ENCODE measurements at regions not wholly inside any gene's neighbourhood (a gene's known extent, or its start where the extent isn't known, plus 50 kb on each side); places are given as distances from the start of the nearest gene placed in this dataset.
"Not testable (repeated sequence)": the region's sequence is repeated elsewhere in the genome, so short reads cannot be mapped to it uniquely, and the experiment has no call there.

GRCh38 chr12:59077575-59078426, 157.5 kb upstream of the LRIG3 start:
- no peak for DNase-seq

GRCh38 chr12:59077153-59077552, 156.8 kb upstream of the LRIG3 start:
- DNase-seq, result no peak

- DNase-seq, result no peak
Measured at GRCh38 chr12:59076622-59077021, 156.3 kb upstream of the LRIG3 start.

- no peak for DNase-seq
Measured at GRCh38 chr12:59075968-59076490, 155.7 kb upstream of the LRIG3 start.

- no peak for DNase-seq
Measured at GRCh38 chr12:59075141-59075540, 154.8 kb upstream of the LRIG3 start.

- no peak for DNase-seq
Measured at GRCh38 chr12:59070322-59070933, 150.1 kb upstream of the LRIG3 start.

GRCh38 chr12:59069516-59069915, 149.2 kb upstream of the LRIG3 start:
- no peak for DNase-seq

- DNase-seq, result no peak
Measured at GRCh38 chr12:59068436-59068835, 148.1 kb upstream of the LRIG3 start.

- DNase-seq, result no peak
Measured at GRCh38 chr12:59067083-59067482, 146.8 kb upstream of the LRIG3 start.

GRCh38 chr12:59066445-59066844, 146.1 kb upstream of the LRIG3 start:
- no peak for DNase-seq

GRCh38 chr12:59059088-59059935, 139.0 kb upstream of the LRIG3 start:
- no peak for DNase-seq

GRCh38 chr12:59056966-59057365, 136.7 kb upstream of the LRIG3 start:
- DNase-seq, result no peak

GRCh38 chr12:59055204-59055860, 135.0 kb upstream of the LRIG3 start:
- DNase-seq, result no peak

- DNase-seq, result not testable (repeated sequence)
Measured at GRCh38 chr12:59053266-59053899, 133.1 kb upstream of the LRIG3 start.

- DNase-seq, result no peak
Measured at GRCh38 chr12:59046763-59047534, 126.6 kb upstream of the LRIG3 start.

GRCh38 chr12:59044791-59045190, 124.5 kb upstream of the LRIG3 start:
- no peak for DNase-seq

- DNase-seq, result no peak
Measured at GRCh38 chr12:59041241-59042121, 121.2 kb upstream of the LRIG3 start.

- no peak for DNase-seq
Measured at GRCh38 chr12:59040656-59041055, 120.4 kb upstream of the LRIG3 start.

GRCh38 chr12:59040043-59040442, 119.7 kb upstream of the LRIG3 start:
- DNase-seq, result no peak

- no peak for DNase-seq
Measured at GRCh38 chr12:59039005-59039404, 118.7 kb upstream of the LRIG3 start.
